ENCODE measurements at regions not wholly inside any gene's neighbourhood (a gene's known extent, or its start where the extent isn't known, plus 50 kb on each side); places are given as distances from the start of the nearest gene placed in this dataset.

DNA sequence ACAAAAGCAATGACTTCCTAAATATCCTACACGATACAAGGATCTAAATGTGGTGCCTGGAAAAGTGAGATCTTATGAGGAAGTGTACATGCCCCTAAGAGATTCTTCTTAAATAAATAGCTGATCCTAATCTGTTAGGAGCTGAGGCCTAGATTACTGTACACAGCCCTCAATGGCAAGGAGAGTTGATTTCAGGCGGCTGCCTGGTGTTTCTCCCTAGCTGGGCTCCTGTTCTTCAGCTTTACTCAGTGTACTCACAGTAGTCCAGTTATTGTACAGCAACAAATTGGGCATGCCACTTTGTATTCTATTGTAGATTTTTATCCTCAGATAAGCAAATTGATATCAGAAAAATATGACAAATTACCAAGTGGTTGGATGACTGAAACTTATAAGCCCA lies 358.2 kb upstream of the PDGFD start:
- FAIRE-seq: no peak

GRCh38 chr11:104510169-104510568 lies 346.2 kb upstream of the PDGFD start:
- no peak for FAIRE-seq

GRCh38 chr11:104490182-104490581 lies 326.2 kb upstream of the PDGFD start:
- FAIRE-seq: no peak

DNA sequence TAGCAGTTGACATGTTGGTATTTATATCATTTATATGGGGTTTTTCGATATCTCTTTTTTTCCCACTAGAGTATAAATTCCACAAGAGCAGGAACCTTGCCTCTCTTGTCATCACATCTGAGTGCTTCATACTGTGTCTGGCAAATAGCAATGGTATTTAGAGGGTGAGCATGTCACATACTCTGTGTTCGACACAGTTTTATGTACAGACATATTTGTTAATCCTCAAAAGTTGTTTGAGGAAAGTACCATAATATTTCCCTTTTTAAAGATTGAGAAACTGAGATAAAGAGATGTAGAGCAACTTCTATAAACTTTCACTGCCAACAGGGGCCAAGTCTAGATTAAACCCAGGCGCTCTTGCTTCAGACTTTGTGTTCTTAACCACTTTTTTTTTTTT lies 324.6 kb upstream of the PDGFD start:
- no peak for FAIRE-seq

DNA sequence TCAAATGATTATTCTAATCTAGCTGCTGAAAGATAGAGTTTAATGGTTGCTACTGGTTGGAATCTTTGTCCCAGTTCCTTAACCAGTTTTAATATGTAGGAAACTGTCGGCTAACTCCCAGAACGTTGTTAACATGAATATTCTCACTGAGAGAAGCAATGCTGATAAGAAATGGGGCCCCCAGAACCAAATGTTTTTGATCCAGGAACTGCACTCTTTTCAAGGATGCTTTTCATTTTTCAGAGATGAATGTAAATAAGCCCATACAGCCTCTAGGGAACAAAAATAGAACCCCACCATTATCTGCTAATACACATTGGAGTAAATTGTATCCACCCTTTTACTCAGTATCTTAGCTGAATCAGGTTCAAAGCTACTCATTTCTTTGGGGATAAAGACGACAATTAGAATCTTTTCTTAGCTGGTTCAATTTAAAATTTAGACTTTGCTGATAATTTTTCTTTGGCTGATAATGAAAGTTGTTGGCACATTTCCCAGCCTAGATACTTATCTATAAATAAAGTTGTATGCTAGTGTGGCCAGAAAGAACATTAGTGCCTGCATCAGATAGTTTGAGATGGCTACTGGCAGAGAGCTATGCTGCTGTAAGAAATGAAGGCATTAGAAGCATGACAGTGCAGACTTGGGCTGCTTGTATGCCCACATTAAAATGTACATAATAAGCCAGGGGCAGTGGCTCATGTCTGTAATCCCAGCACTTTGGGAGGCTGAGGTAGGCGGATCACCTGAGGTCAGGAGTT lies 323.3 kb upstream of the PDGFD start:
- FAIRE-seq: no peak

DNA sequence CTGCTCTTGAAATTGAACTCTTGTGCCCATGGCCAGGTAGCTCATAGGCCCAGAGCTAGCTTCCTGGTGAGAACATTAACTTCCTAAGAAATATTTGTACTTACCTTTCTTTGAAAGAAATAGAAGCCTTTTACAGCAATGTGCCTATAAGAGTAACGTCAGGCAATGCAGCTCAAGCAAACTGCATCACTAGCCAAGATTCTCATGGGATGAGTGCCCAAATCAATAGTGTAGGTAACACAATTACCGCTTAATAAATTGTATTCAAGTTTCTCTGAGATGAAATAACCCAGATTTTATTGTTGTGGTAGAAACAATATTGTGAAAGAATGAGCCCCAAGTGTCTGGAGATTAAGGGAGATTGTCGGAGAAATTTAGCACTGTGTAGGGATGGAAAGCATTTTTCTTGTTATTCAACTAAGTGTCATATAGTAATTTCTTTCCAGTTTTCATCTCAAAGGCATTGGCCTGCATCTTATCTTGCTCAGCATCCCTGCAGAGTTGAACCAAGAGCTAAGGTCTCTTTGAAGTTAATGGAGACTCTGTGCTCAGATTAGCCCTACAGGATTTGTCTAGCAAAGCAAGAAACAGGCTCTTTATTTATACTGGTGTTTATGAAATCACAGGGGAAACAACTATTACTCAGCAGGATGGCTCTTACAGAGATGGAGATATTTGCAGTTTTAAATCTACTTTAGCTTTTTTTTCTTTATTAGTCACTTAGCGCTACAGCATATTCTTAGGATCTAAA lies 321.0 kb upstream of the PDGFD start:
- FAIRE-seq: no peak

DNA sequence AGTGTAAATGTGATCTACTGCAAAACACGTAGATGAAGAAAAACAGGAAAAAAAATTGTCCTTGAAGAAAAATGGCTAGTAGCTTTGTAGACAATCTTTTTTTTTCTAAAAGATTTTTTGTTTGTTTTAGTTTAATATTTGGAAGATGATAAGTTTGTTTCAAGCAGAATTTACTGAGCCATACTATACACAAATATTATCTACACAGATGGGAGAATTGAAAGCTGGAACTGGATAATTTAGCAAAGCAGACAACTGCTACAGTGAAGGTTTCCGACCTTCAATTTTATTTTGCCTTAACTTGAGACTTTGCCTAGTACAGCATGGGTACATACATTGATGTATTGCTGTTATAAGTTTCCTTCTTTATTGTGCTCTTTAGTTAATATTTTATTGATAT lies 313.0 kb upstream of the PDGFD start:
- no peak for FAIRE-seq

GRCh38 chr11:104476454-104476853 lies 312.5 kb upstream of the PDGFD start:
- no peak for FAIRE-seq

DNA sequence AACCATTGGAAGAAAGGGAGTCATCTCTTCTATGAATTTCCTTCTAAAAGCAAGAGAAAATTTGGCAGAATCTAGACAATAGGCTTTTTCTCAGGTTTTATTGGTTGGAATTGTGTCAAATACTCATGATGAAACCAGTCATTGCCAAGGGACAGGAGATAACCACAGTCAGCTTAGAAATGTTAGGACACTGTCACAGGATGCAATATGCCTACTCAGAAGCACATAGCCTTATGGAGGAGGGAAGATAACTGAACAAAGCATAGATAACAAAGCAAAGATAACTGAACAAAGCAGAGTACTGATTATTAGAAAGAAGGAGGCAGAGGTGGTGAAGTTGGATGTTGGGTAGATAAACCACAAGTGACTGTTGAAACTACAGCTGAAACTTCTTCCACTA lies 303.5 kb upstream of the PDGFD start:
- no peak for FAIRE-seq

DNA sequence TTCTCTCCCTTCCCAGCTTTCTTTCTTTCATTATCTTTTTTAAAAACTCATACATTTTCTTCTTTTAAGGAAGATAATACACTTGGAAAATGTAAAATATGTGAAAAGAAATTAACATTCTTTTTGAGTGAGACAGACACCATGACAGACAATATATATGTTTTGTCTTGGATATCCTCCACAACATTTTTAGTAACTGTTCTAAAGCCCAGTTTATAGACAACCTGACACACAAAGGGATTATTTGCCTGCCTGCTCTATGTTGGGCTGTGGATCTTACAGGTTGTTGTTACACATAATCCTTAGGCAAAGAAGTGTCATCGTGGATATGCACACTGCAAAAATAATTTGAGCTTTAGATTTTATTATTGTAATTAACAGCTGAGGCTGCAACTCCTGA lies 301.4 kb upstream of the PDGFD start:
- no peak for FAIRE-seq

DNA sequence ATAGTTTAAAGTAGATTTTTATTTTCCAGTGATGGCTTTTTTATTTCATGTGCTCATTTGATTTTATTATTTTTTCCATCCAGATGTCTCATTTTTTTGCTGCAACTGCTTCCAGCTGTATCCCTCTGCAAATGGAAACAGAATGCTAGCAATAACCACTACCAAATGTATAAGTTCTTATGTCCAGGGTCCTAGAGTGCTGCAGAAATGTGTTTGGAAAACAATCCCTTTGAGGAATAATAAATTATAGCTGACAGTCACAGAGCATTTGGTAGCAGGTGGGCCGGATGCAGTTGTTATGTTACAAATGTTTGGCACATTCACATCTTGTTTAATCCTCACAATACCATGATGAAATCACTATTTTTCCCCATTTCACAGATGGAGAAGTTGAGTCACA lies 300.7 kb upstream of the PDGFD start:
- no peak for FAIRE-seq

DNA sequence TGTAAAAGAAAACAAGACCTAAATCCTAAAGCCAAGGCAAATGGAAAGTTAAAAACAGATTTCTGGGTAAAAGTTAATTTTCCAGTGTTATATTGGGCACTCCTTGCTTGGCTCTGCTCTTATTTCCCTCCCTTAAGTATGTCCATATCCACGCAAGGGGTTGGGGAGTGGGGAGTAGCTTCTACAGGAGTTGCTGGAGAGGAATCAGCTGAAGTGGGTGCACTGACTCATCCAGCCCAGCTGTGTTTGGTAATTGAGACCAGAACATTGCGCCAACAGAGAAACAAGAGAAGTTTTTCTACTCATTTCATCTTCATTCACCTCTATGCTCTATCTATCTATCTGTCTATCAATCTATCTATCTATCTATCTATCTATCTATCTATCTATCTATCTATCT lies 298.4 kb upstream of the PDGFD start:
- no peak for FAIRE-seq

- FAIRE-seq: no peak
These were observed 287.4 kb upstream of the PDGFD start for GRCh38 chr11:104451197-104451893.

DNA sequence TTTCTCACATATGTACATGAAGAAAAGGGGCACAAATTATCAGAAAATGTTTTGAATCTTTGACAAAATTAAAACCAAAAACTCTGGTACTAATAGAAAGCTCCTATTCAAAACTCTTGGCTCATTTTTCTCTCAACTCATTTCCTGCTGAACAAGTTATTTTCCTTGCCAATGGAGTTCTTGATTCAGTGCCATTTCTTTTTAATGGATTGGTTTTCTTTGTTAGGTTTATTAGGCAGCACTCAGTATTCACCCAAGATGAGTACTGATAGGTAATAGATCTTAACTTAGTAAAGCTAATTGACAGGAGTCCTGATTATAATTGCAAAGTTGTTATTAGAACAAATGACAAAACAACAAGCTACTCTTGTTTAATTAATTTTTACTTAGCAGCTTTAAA lies 279.4 kb upstream of the PDGFD start:
- FAIRE-seq: no peak

DNA sequence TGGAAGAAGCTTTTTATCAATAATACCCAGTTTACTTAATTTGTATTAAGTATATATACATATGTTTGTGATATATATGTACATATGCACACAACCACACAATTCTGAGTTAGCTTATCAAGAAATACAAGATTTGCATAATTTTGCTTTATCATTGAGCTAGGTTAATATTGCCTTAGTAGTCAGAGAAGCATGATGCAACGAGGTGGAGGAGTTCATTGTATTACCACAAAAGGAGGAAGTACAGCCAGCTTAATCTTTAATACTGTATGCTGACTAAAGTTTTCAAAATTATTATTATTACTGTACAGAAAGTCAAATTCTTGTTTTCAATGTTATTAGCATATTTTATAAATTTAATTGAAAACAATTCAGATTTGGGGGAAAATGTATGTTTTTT lies 278.4 kb upstream of the PDGFD start:
- FAIRE-seq: no peak

DNA sequence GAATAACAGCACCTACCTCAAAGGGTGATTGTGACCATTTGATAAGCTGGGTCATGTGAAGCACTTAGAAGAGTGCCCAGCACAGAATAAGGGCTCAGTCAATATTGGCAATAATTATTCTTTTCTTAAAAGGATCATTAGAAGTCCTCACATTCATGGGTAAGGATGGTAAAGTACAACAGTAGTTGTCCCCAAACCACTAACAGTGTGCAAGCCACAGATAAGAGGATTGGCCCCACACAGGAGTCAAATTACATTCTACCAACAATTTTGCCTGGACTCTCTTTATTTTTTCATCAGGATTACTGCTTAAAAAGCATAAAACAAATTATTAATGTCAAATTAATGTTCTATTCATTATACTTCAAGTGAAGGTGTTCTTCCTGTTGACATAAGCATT lies 271.5 kb upstream of the PDGFD start:
- FAIRE-seq: no peak

DNA sequence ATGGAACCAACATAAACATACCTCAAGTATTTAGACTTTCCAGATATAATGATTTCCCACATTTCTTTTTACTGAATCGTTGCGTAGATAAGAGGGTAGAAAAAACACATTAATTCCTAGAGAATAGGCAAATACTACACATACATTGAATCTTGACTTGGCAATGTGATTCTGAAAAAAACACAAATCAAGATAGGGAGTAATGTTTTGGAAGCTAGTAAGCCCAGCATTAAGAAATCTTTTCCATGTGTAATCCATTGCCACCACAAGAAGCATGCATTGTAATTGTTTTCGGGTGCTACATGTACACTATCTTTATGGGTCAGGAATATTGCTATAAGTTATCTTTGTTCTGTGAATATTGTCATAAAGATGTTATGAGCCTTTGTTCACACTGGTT lies 269.8 kb upstream of the PDGFD start:
- FAIRE-seq: no peak

GRCh38 chr11:104432981-104433380 lies 269.0 kb upstream of the PDGFD start:
- no peak for FAIRE-seq

DNA sequence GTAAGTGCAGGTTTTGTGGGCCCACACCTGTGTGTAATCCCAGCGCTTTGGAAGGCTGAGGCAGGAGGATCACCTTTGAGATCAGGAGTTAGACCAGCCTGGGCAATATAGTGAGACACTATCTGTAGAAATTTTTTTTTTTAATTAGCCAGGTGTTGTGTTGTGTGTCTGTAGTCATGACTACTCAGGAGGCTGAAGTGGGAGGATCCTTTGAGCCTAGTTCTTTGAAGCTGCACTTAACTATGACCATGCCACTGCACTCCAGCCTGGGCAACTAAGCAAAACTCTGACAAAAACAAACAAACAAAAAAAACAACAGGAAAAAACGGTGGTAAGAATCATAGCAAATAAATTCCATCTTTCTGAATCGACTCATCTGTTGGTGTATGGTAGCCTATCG lies 268.6 kb upstream of the PDGFD start:
- FAIRE-seq: no peak

- FAIRE-seq: no peak
These were observed 258.5 kb upstream of the PDGFD start for GRCh38 chr11:104422324-104422944.

DNA sequence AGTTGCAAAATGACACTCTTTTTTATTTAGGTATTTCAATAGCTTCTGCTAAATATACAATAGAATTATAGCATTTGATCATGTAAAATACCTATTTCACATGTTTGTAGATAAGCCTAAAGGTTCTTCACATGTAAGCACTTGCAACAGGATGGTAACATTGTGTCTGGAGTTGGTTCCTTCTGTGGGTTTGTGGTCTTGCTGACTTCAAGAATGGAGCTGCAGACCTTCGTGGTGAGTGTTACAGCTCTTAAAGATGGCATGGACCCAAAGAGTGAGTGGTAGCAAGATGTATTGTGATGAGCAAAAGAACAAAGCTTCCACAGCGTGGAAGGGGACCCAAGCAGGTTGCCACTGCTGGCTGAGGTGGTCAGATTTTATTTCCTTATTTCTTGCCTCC lies 246.4 kb upstream of the PDGFD start:
- no peak for FAIRE-seq

DNA sequence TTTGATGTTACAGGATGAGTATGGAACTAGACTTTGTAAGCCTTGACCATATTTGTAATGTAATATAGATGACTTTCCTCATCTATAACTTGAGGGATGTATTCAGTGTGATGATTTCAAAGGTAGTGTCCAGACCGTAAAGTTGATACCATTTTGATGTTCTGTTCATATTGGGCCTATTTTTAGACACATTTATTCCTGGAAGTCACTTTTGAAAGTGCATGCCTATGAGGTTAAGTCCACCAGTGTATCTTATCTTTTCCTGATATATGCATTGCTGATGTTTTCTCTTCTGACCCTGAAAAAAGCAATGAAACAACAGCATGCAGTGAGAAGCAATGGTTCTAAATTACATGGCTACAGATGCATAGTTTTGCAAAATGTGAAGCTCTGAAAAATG lies 244.7 kb upstream of the PDGFD start:
- FAIRE-seq: no peak

GRCh38 chr11:104405277-104405676 lies 241.3 kb upstream of the PDGFD start:
- FAIRE-seq: no peak
